Central memory CD8-positive, alpha-beta T cell (primary cell): ENCODE measurements at regions not wholly inside any gene's neighbourhood (a gene's known extent, or its start where the extent isn't known, plus 50 kb on each side); places are given as distances from the start of the nearest gene placed in this dataset.

ENCODE experiments used
- ATAC-seq: fragments of 150-1000 bp; cut with Tn5 transposase; replicated peaks from 2 replicates; pipeline ENCODE4 v1.10.0; 2022; ENCODE audit warnings: mild to moderate bottlenecking, moderate FRiP score, moderate number of reproducible peaks; ENCODE audit not compliant: poor library complexity, severe bottlenecking; ENCODE audit errors: extremely low read depth
- DNase-seq, 2 donors: peaks; one replicate each; pipeline ENCODE4 v3.0.0; 2021; ENCODE audit warnings: low spot score in 2 of 2
- H3K27ac Mint-ChIP-seq: one replicate; pipeline ENCODE4 v1.8.0; 2022; ENCODE audit warnings: low read depth, mild to moderate bottlenecking, moderate library complexity, mixed read lengths
- H3K27me3 Mint-ChIP-seq: one replicate; pipeline ENCODE4 v1.8.0; 2022; ENCODE audit warnings: mixed read lengths
- H3K36me3 Mint-ChIP-seq: one replicate; pipeline ENCODE4 v1.8.0; 2022; ENCODE audit warnings: mild to moderate bottlenecking, moderate library complexity, mixed read lengths; ENCODE audit not compliant: insufficient read depth
- H3K4me1 Mint-ChIP-seq: one replicate; pipeline ENCODE4 v1.8.0; 2022; ENCODE audit warnings: mixed read lengths
- H3K4me3 Mint-ChIP-seq: one replicate; pipeline ENCODE4 v1.8.0; 2022; ENCODE audit warnings: mild to moderate bottlenecking, moderate library complexity, mixed read lengths
- H3K9me3 Mint-ChIP-seq: one replicate; pipeline ENCODE4 v1.8.0; 2022; ENCODE audit warnings: mixed read lengths

GRCh38 chr10:64515970-64516699 is 994.9 kb downstream of the REEP3 start:
- ATAC-seq = no peak

DNA sequence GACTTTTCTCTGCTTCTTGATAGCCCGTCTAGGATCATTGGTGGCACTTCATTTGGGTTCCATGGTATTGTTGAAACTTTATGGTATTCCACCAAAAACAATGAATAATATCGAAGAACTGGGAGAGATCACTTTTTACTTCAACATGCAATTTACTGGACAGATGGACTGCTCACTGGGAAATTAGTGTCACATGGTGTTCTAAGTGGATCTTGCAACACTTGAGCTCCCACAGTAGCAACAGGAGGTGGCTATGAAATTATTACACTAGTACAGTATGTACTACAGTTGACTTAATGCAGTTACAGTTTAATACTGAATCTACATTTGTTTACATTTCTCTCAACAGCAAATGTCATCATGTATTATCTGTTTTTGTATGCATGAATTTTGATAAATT is 997.3 kb downstream of the REEP3 start:
- ATAC-seq (no peak), DNase-seq (no peak)
- Mint-ChIP-seq H3K36me3 (no peaks in the 10 kb centered on the region), H3K9me3 (no peaks in the 10 kb centered on the region), H3K27ac (no peak overlapping the region), H3K4me3 (no peak overlapping the region), H3K4me1 (no peaks in the 10 kb centered on the region), H3K27me3 (no peaks in the 10 kb centered on the region)

More at GRCh38 chr10:64515970-64516699, 994.9 kb downstream of the REEP3 start:
- Mint-ChIP-seq H3K4me1 (no peaks in the 10 kb centered on the region), H3K27ac (no peak overlapping the region), H3K27me3 (no peaks in the 10 kb centered on the region), H3K4me3 (no peak overlapping the region), H3K9me3 (no peaks in the 10 kb centered on the region), H3K36me3 (no peaks in the 10 kb centered on the region)
- no peak for DNase-seq

DNA sequence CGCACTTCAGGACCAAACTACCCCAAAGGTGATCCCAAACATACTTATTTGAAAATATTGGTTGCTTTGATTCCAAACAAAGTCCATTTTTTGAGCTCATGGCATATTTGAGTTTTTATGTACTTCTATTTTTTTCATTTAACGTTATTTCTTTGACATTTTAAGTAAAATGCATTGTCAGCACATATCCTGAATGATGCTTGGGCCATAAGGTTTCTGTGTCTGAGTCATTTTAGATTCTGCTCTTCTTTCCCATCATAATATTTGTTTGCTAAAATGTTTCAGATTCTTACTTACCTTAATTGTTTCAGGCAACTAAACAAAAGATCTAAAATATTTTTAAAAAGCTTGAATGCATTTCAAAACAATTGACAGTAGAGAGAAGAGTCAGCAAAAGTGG is 998.2 kb downstream of the REEP3 start:
- H3K9me3 Mint-ChIP-seq = no peaks in the 10 kb centered on the region
- no peak for ATAC-seq
- no peak overlapping the region for H3K27ac Mint-ChIP-seq
- H3K4me3 Mint-ChIP-seq = no peak overlapping the region
- no peaks in the 10 kb centered on the region for H3K4me1 Mint-ChIP-seq
- no peak for DNase-seq
- no peaks in the 10 kb centered on the region for H3K36me3 Mint-ChIP-seq
- no peaks in the 10 kb centered on the region for H3K27me3 Mint-ChIP-seq

- no peaks in the 10 kb centered on the region for H3K9me3 Mint-ChIP-seq
- no peaks in the 10 kb centered on the region for H3K4me1 Mint-ChIP-seq
- H3K27me3 Mint-ChIP-seq = no peaks in the 10 kb centered on the region
- DNase-seq = no peak
- no peak overlapping the region for H3K27ac Mint-ChIP-seq
- H3K36me3 Mint-ChIP-seq = no peaks in the 10 kb centered on the region
- H3K4me3 Mint-ChIP-seq = no peak overlapping the region
- no peak for ATAC-seq
Observed at GRCh38 chr10:64519831-64520230, 998.6 kb downstream of the REEP3 start.

- no peaks in the 10 kb centered on the region for H3K36me3 Mint-ChIP-seq
- H3K4me1 Mint-ChIP-seq = no peaks in the 10 kb centered on the region
- ATAC-seq (no peak), DNase-seq (no peak)
- no peak overlapping the region for H3K4me3 Mint-ChIP-seq
- no peak overlapping the region for H3K27ac Mint-ChIP-seq
- no peaks in the 10 kb centered on the region for H3K27me3 Mint-ChIP-seq
- H3K9me3 Mint-ChIP-seq = peaks cover 6% of the 10 kb centered on the region
Observed at GRCh38 chr10:64523065-64523759, 1002.0 kb downstream of the REEP3 start.

DNA sequence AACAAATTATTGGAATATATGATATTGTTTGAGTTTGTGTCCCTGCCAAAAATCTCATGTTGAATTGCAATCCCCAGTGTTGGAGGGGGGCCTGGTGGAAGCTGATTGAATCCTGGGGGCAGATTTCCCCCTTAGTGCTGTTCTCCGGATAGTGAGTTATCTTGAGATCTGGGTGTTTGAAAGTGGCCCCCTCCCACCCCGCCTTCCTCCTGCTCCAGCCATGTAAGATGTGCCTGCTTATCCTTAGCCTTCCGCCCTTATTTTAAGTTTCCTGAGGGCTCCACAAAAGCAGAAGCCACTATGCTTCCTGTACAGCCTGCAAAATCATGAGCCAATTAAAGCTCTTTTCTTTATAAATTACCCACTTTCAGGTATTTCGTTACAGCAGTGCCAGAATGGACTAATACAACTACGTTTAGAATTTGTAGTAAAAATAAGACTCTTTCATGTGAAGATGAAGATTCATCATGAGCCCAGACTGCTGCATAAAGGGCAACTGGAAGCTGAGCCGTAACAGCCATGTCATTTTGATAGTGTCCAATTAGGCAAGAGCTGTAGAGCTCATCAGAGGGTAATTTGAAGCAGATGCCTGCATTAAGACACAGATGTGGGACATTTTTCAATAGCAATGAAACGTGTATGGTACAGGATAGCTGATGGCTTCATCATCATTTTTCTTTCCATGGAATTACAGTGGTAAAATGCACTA is 1007.2 kb downstream of the REEP3 start:
- Mint-ChIP-seq H3K27ac (no peak overlapping the region), H3K27me3 (no peaks in the 10 kb centered on the region), H3K9me3 (peaks cover 17% of the 10 kb centered on the region), H3K4me3 (no peak overlapping the region), H3K4me1 (no peaks in the 10 kb centered on the region), H3K36me3 (no peaks in the 10 kb centered on the region)
- DNase-seq (no peak), ATAC-seq (no peak)

- Mint-ChIP-seq H3K27ac (no peak overlapping the region), H3K9me3 (peaks cover 17% of the 10 kb centered on the region), H3K36me3 (no peaks in the 10 kb centered on the region), H3K27me3 (no peaks in the 10 kb centered on the region), H3K4me1 (no peaks in the 10 kb centered on the region), H3K4me3 (no peak overlapping the region)
- no peak for DNase-seq
- ATAC-seq = no peak
Observed at GRCh38 chr10:64529003-64529350, 1007.8 kb downstream of the REEP3 start.

DNA sequence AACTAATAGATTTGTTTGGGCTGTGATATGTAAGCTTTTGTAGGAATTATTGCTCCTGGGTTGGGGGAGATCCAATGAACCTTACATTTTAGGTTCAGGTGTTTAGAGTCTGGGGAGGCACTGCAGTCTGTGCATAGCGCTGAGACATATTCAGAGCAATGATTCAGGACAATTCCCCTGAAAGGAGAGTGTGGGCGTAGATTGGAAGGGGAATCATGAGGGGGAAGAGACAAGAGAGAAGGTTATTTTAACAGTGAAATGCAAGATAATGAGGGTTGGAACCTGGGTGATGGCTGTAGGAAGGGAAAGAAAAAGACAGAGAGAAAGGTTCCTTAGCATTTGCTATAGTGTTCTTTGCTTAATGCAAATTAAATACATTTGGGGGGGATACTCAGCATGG is 1013.4 kb downstream of the REEP3 start:
- H3K9me3 Mint-ChIP-seq = peaks cover 22% of the 10 kb centered on the region
- H3K4me1 Mint-ChIP-seq = no peaks in the 10 kb centered on the region
- no peaks in the 10 kb centered on the region for H3K36me3 Mint-ChIP-seq
- no peak for ATAC-seq
- H3K4me3 Mint-ChIP-seq = no peak overlapping the region
- no peak overlapping the region for H3K27ac Mint-ChIP-seq
- no peak for DNase-seq
- H3K27me3 Mint-ChIP-seq = no peaks in the 10 kb centered on the region

- H3K9me3 Mint-ChIP-seq = peaks cover 26% of the 10 kb centered on the region
Observed at GRCh38 chr10:64535131-64535867, 1014.1 kb downstream of the REEP3 start.

DNA sequence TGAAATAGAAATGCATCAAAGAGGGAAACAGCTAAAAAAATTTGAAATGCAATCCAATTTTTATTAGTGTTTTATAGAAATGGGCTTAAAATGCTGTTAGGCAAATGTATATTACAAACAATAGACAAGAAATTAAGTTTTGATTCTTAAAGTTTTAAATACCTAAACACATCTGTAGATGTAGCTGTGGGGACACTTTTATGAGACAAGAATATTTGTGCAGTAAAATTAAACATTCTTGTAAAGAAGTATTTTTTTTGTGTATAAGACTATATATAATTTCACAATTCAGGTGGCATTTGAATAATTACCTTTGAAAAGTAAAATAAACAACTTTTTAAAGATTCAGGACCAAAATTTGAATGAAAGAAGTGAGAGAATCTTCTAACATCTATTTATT is 1015.9 kb downstream of the REEP3 start:
- Mint-ChIP-seq H3K36me3 (no peaks in the 10 kb centered on the region), H3K4me3 (no peak overlapping the region), H3K27ac (no peak overlapping the region)

More at GRCh38 chr10:64535131-64535867, 1014.1 kb downstream of the REEP3 start:
- Mint-ChIP-seq H3K27me3 (no peaks in the 10 kb centered on the region), H3K36me3 (no peaks in the 10 kb centered on the region), H3K4me3 (no peak overlapping the region), H3K4me1 (no peaks in the 10 kb centered on the region), H3K27ac (no peak overlapping the region)
- ATAC-seq (no peak), DNase-seq (no peak)

DNA sequence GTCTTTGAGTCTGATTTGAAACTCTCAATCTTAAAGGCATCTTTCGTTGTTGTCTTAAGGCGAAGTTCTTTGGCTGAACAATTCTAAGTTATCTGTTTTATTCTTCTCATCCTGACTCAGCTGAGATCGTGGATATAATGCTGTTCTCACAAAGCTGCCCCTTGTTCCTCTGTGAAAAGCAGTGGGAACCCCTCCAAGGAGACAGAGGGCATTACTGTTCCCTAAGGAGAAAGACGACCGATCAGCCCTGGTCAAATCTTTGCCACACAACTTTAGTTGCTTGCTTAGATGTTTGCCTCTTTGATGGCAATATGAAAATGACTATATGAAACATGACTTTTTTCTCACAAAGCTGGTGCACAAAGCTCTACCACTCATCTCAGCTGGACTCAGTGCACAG is 1016.7 kb downstream of the REEP3 start:
- no peak overlapping the region for H3K4me3 Mint-ChIP-seq
- H3K27me3 Mint-ChIP-seq = no peaks in the 10 kb centered on the region
- ATAC-seq (no peak), DNase-seq (no peak)
- H3K4me1 Mint-ChIP-seq = no peaks in the 10 kb centered on the region
- H3K27ac Mint-ChIP-seq = no peak overlapping the region
- no peaks in the 10 kb centered on the region for H3K36me3 Mint-ChIP-seq
- H3K9me3 Mint-ChIP-seq = peaks cover 15% of the 10 kb centered on the region

More for the DNA sequence above, 1015.9 kb downstream of the REEP3 start:
- ATAC-seq (no peak), DNase-seq (no peak)
- Mint-ChIP-seq H3K9me3 (peaks cover 15% of the 10 kb centered on the region), H3K27me3 (no peaks in the 10 kb centered on the region), H3K4me1 (no peaks in the 10 kb centered on the region)

DNA sequence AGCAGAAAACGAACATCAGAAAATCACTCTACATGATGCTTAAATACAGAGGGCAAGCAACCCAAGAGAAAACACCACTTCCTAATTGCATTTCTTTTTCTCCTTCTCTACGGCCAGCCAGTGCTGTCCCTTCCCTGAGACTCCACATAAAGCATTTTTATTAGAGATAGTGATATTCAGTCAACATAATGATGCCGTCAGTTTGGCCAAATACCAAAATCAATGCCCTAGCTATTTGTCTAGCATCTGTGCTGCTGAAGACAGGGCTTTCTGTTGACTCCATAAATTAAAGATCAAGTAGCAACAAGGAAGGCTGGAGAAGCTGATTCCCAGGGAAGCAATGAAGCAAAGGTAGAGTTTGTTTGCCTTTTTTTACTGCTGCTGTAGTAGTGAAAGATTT is 1024.9 kb downstream of the REEP3 start:
- no peak for ATAC-seq
- H3K27ac Mint-ChIP-seq = no peak overlapping the region
- no peaks in the 10 kb centered on the region for H3K4me1 Mint-ChIP-seq
- no peak overlapping the region for H3K4me3 Mint-ChIP-seq
- DNase-seq = no peak
- H3K9me3 Mint-ChIP-seq = peaks cover 11% of the 10 kb centered on the region
- H3K27me3 Mint-ChIP-seq = no peaks in the 10 kb centered on the region
- H3K36me3 Mint-ChIP-seq = no peaks in the 10 kb centered on the region
